Muscle of leg (tissue), 3 donors: ENCODE measurements at regions not wholly inside any gene's neighbourhood (a gene's known extent, or its start where the extent isn't known, plus 50 kb on each side); places are given as distances from the start of the nearest gene placed in this dataset.
"Not testable (repeated sequence)": the region's sequence is repeated elsewhere in the genome, so short reads cannot be mapped to it uniquely, and the experiment has no call there.

Experiments
- DNase-seq: peaks from one replicate; pipeline ENCODE4 v3.0.0; 2013
- H3K27ac ChIP-seq: one replicate; pipeline ENCODE4 v1.5.1; 2013; ENCODE audit warnings: mild to moderate bottlenecking, low read length, control low read depth
- H3K27me3 ChIP-seq: one replicate; pipeline ENCODE4 v1.6.1; 2013; ENCODE audit warnings: low read length; ENCODE audit not compliant: control insufficient read depth, insufficient read depth
- H3K36me3 ChIP-seq: one replicate; pipeline ENCODE4 v1.6.1; 2013; ENCODE audit warnings: low read length; ENCODE audit not compliant: control insufficient read depth, insufficient read depth
- H3K4me1 ChIP-seq: one replicate; pipeline ENCODE4 v1.6.1; 2013; ENCODE audit warnings: low read length; ENCODE audit not compliant: control insufficient read depth, insufficient read depth
- H3K4me3 ChIP-seq: one replicate; pipeline ENCODE4 v1.5.1; 2013; ENCODE audit warnings: low read length, control low read depth
- H3K9me3 ChIP-seq: replicated peaks from 2 replicates; pipeline ENCODE4 v1.6.1; 2013; ENCODE audit warnings: low read depth, low read length; ENCODE audit not compliant: control insufficient read depth
- WGBS: methylation state at CpG from one replicate; pipeline ENCODE4 v1.1.5; 2013; ENCODE audit warnings: missing lambda C conversion rate; ENCODE audit not compliant: insufficient coverage; 5-methylcytosine and 5-hydroxymethylcytosine counted together

GRCh38 chrX:111041018-111041462, 55.0 kb upstream of the PAK3 start:
- H3K4me1 ChIP-seq = no peaks in the 10 kb centered on the region
- H3K36me3 ChIP-seq = no peaks in the 10 kb centered on the region
- no peak overlapping the region for H3K4me3 ChIP-seq

DNA sequence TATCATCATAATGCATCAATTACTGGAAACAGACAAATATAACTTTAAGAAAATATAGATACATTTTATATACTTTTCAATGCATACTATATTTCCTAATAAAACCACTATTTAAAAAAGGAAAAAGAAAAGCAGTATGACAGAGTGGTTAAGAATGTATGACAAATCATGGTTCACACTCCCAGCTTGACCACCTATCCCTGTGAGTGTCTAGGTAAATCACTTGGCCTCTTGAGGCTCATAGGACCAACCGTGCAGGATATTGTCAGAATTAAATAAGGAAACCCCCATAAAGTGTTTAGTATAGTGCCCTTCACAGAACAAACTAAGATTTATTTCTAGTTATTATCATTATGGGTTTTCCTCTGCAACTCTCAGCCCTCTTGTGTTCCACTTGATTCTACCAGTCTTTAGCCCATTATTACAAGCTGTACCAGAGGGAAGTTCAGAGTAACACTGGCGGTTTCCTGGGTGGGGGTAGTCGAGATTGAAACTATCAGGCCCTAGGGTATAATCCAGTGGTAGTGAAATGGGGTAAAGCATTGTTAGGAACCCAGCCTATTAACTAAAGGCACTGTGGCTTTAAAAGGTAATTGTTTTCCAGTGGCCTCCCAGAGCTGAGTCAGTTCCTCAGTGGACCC, 55.5 kb upstream of the PAK3 start:
- DNase-seq = no peak
- WGBS = no CpG with 5 or more reads among the region's 3 CpGs
- no peaks in the 10 kb centered on the region for H3K4me1 ChIP-seq
- H3K27ac ChIP-seq = no peak overlapping the region
- H3K36me3 ChIP-seq = no peaks in the 10 kb centered on the region
- no peaks in the 10 kb centered on the region for H3K9me3 ChIP-seq
- H3K4me3 ChIP-seq = no peak overlapping the region
- peaks cover 27% of the 10 kb centered on the region for H3K27me3 ChIP-seq

More at GRCh38 chrX:111041018-111041462, 55.0 kb upstream of the PAK3 start:
- H3K27ac ChIP-seq = no peak overlapping the region
- DNase-seq = peak; percentile 22
- 53% methylated on average over 3 of the region's 4 CpGs for WGBS
- no peaks in the 10 kb centered on the region for H3K9me3 ChIP-seq
- peaks cover 27% of the 10 kb centered on the region for H3K27me3 ChIP-seq

- H3K27ac ChIP-seq = no peak overlapping the region
- no peaks in the 10 kb centered on the region for H3K36me3 ChIP-seq
- H3K9me3 ChIP-seq = no peaks in the 10 kb centered on the region
- WGBS = 40% methylated on average over 1 of the region's 2 CpGs
- peaks cover 27% of the 10 kb centered on the region for H3K27me3 ChIP-seq
- peaks cover 2% of the 10 kb centered on the region for H3K4me1 ChIP-seq
- DNase-seq = no peak
- no peak overlapping the region for H3K4me3 ChIP-seq
Measured at GRCh38 chrX:111039606-111040005, 56.4 kb upstream of the PAK3 start.

DNA sequence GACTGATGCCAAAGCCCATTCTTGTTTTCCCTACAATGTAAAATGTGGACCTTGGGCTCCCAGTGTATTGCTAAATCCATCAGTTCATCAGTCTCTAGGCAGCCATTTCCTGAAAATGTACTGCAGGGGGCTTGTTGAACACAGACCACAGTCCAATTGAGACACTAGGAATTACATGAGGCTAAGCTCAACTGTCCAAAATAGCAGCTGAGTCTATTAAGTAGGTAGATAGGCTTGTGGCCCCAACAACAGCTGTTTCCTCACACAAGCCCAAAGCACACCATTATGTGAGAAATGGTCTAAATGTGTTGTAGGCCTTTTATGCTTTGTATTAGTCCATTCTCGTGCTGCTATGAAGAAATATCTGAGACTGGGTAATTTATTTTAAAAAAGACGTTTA, 60.0 kb upstream of the PAK3 start:
- DNase-seq = peak; percentile 35
- Histone ChIP-seq H3K27me3 (peaks cover 17% of the 10 kb centered on the region), H3K4me1 (peaks cover 3% of the 10 kb centered on the region), H3K4me3 (no peak overlapping the region), H3K36me3 (no peaks in the 10 kb centered on the region), H3K9me3 (no peaks in the 10 kb centered on the region), H3K27ac (no peak overlapping the region)
- 83% methylated on average over 1 of the region's 2 CpGs for WGBS

GRCh38 chrX:111035256-111035655, 60.7 kb upstream of the PAK3 start:
- no peak overlapping the region for H3K4me3 ChIP-seq
- peak; percentile 69 for DNase-seq
- peaks cover 14% of the 10 kb centered on the region for H3K27me3 ChIP-seq
- no peak overlapping the region for H3K27ac ChIP-seq
- peaks cover 3% of the 10 kb centered on the region for H3K4me1 ChIP-seq
- no peaks in the 10 kb centered on the region for H3K9me3 ChIP-seq
- no peaks in the 10 kb centered on the region for H3K36me3 ChIP-seq
- WGBS = no CpG with 5 or more reads among the region's 2 CpGs

GRCh38 chrX:111022998-111023397, 73.0 kb upstream of the PAK3 start:
- not testable (repeated sequence) for H3K27me3 ChIP-seq, H3K36me3 ChIP-seq, H3K4me3 ChIP-seq, DNase-seq, H3K9me3 ChIP-seq, H3K27ac ChIP-seq, H3K4me1 ChIP-seq
- WGBS = no CpG with 5 or more reads among the region's 1 CpG

GRCh38 chrX:111020283-111020682, 75.7 kb upstream of the PAK3 start:
- Histone ChIP-seq H3K4me1 (no peaks in the 10 kb centered on the region), H3K9me3 (no peaks in the 10 kb centered on the region), H3K36me3 (no peaks in the 10 kb centered on the region), H3K27ac (no peak overlapping the region), H3K4me3 (no peak overlapping the region), H3K27me3 (peaks cover 4% of the 10 kb centered on the region)
- no CpG with 5 or more reads among the region's 1 CpG for WGBS
- no peak for DNase-seq

DNA sequence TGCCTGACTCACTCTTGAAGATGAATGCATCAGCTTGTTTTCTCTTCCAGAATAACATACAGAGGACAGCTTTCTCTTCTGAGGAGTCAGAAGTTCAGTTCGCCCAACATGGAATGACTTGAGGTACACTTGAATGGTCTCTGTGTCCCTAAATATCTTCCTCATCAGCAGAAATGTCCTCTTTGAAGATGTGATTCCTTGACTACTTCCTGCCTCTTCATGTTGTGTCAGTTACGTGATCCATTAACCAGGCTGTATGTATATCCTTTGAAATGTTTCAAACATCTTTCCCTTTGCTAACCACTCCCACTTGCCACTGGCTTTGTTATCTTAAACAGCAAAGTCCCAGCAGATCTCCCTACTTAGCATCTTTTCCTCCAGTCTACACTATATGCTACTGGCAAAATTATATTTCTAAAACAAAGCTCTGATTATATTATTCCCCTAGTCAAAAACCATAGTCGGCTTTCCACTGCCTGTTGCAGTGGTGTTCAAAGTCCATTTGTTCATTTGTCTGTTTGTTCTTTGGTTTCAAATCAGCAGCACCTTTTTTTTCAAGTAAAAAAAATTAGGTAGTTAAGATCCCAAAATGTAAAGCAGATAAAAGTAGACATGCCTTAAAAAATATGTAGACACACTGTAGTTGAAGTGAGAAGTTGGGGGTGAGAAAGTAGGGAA, 82.1 kb upstream of the PAK3 start:
- Histone ChIP-seq H3K4me3 (no peak overlapping the region), H3K4me1 (no peaks in the 10 kb centered on the region), H3K27me3 (peaks cover 11% of the 10 kb centered on the region), H3K36me3 (no peaks in the 10 kb centered on the region), H3K9me3 (no peaks in the 10 kb centered on the region), H3K27ac (no peak overlapping the region)
- DNase-seq = no peak
- WGBS = no CpG with 5 or more reads among the region's 3 CpGs

DNA sequence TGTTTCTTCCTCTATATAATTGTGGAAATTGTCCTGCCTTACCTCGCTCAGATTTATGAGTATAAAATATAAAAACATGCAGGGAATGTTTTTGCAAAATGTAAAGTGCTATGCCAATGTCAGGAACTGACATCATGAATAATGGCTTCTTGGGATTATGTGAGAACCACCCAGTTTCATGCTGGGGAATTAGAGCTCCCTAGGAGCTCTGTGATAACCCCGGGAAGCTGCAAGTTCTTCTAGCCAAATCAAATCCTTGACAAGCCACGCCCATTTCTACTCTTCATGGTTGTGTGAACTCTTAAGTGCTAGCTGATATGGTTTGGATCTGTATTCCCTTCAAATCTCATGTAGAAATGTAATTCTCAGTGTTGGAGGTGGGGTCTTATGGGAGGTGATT, 85.9 kb upstream of the PAK3 start:
- no CpG with 5 or more reads among the region's 3 CpGs for WGBS
- DNase-seq = no peak
- no peaks in the 10 kb centered on the region for H3K36me3 ChIP-seq
- H3K27ac ChIP-seq = no peak overlapping the region
- no peaks in the 10 kb centered on the region for H3K4me1 ChIP-seq
- H3K9me3 ChIP-seq = no peaks in the 10 kb centered on the region
- peaks cover 20% of the 10 kb centered on the region for H3K27me3 ChIP-seq
- H3K4me3 ChIP-seq = no peak overlapping the region

- no peak overlapping the region for H3K27ac ChIP-seq
- no peak for DNase-seq
- no peaks in the 10 kb centered on the region for H3K9me3 ChIP-seq
- H3K4me1 ChIP-seq = no peaks in the 10 kb centered on the region
- H3K4me3 ChIP-seq = no peak overlapping the region
- no peaks in the 10 kb centered on the region for H3K36me3 ChIP-seq
- WGBS = 0% methylated on average over 1 of the region's 3 CpGs
- peaks cover 18% of the 10 kb centered on the region for H3K27me3 ChIP-seq
Measured at GRCh38 chrX:111009256-111009655, 86.7 kb upstream of the PAK3 start.
